IPS-15b (cell line): ENCODE measurements at regions not wholly inside any gene's neighbourhood (a gene's known extent, or its start where the extent isn't known, plus 50 kb on each side); places are given as distances from the start of the nearest gene placed in this dataset.

ENCODE experiments used
- H3K27me3 ChIP-seq: one replicate; pipeline ENCODE4 v1.6.1; 2013; ENCODE audit warnings: low read length; ENCODE audit not compliant: control insufficient read depth, insufficient read depth
- H3K36me3 ChIP-seq: one replicate; pipeline ENCODE4 v1.6.1; 2013; ENCODE audit warnings: low read length; ENCODE audit not compliant: control insufficient read depth, insufficient read depth
- H3K4me1 ChIP-seq: one replicate; pipeline ENCODE4 v1.6.1; 2013; ENCODE audit warnings: mild to moderate bottlenecking, low read length; ENCODE audit not compliant: control insufficient read depth, insufficient read depth
- H3K4me3 ChIP-seq: one replicate; pipeline ENCODE4 v1.5.1; 2013; ENCODE audit warnings: low read depth, low read length
- H3K9ac ChIP-seq: one replicate; pipeline ENCODE4 v1.6.1; 2013; ENCODE audit warnings: low read depth, mild to moderate bottlenecking, low read length
- H3K9me3 ChIP-seq: one replicate; pipeline ENCODE4 v1.6.1; 2013; ENCODE audit warnings: mild to moderate bottlenecking, low read length; ENCODE audit not compliant: control insufficient read depth, insufficient read depth

DNA sequence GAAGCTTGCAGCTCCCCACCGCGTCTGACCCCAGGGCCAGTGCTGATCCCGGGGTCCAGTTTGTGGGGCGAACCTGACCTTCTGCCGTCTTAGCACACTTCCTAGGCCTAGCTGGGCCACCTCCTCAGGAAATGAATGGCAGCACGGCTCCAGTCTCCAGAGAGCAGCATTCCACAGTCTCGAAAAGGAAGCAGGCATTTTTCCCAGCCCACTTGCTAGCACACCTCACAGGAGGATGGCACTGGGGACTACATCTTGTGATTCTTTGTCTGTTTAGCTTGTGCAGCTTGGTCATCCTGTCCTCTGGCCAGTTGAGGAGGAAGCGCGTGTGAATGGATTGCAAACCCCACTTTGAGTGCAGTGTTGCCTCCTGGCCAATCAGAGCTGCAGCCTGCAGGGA is 308.0 kb upstream of the IRX2 start:
- no peak overlapping the region for H3K4me3 ChIP-seq
- H3K9me3 ChIP-seq: no peaks in the 10 kb centered on the region
- no peaks in the 10 kb centered on the region for H3K36me3 ChIP-seq
- H3K4me1 ChIP-seq: no peaks in the 10 kb centered on the region
- no peak overlapping the region for H3K9ac ChIP-seq
- no peaks in the 10 kb centered on the region for H3K27me3 ChIP-seq

DNA sequence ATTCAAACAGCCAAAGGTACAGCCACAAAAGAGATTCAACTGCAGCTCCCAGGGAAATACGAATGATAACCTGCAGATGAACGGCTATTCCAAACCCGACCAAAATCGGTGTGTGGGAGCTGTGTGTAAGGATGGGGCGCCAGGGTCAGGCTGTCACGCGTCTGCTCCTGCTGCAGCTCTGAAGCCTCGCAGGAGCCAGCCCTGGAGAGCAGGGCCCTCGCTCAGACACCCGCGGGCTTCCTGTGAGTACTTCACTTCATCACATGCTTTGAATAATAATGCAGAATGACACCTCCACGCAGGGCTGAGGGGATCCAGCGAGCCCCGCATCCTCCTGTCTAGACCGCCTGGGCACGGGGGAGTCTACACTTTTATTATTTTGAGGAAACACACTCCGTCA is 307.5 kb upstream of the IRX2 start:
- Histone ChIP-seq H3K36me3 (no peaks in the 10 kb centered on the region), H3K27me3 (no peaks in the 10 kb centered on the region), H3K9me3 (no peaks in the 10 kb centered on the region), H3K9ac (no peak overlapping the region), H3K4me3 (no peak overlapping the region), H3K4me1 (no peaks in the 10 kb centered on the region)

- no peak overlapping the region for H3K4me3 ChIP-seq
- no peaks in the 10 kb centered on the region for H3K27me3 ChIP-seq
- no peaks in the 10 kb centered on the region for H3K9me3 ChIP-seq
Measured at GRCh38 chr5:3056866-3057265, 305.4 kb upstream of the IRX2 start.

DNA sequence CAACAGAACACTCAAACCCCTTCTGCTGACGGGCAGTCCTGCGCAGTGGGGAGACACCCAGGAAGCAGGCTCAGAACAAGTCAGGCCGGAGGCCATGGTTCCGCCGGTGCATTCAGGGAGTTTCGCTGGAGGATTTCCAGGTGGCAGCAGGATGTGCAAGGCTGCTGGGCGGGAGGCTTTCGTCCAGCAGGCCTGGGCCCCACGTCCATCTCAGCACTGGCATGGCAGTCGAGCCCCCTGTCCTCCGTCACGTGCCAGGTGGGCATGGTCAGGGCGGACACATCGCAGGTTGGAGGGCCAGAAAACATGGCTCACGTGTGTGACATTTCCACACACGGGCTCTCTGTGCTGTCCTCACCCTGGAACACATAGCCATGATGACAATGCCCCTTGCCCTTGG is 299.9 kb upstream of the IRX2 start:
- no peaks in the 10 kb centered on the region for H3K9me3 ChIP-seq
- no peaks in the 10 kb centered on the region for H3K36me3 ChIP-seq
- H3K27me3 ChIP-seq: no peaks in the 10 kb centered on the region
- H3K4me3 ChIP-seq: no peak overlapping the region
- no peak overlapping the region for H3K9ac ChIP-seq
- H3K4me1 ChIP-seq: no peaks in the 10 kb centered on the region

More at GRCh38 chr5:3056866-3057265, 305.4 kb upstream of the IRX2 start:
- Histone ChIP-seq H3K9ac (no peak overlapping the region), H3K4me1 (no peaks in the 10 kb centered on the region), H3K36me3 (no peaks in the 10 kb centered on the region)

GRCh38 chr5:3050863-3051262 is 299.4 kb upstream of the IRX2 start:
- Histone ChIP-seq H3K9ac (no peak overlapping the region), H3K9me3 (no peaks in the 10 kb centered on the region), H3K36me3 (no peaks in the 10 kb centered on the region), H3K4me3 (no peak overlapping the region), H3K27me3 (no peaks in the 10 kb centered on the region), H3K4me1 (no peaks in the 10 kb centered on the region)

- Histone ChIP-seq H3K27me3 (no peaks in the 10 kb centered on the region), H3K4me1 (no peaks in the 10 kb centered on the region), H3K9ac (no peak overlapping the region), H3K9me3 (no peaks in the 10 kb centered on the region), H3K36me3 (no peaks in the 10 kb centered on the region), H3K4me3 (no peak overlapping the region)
Measured at GRCh38 chr5:3049261-3049660, 297.8 kb upstream of the IRX2 start.

DNA sequence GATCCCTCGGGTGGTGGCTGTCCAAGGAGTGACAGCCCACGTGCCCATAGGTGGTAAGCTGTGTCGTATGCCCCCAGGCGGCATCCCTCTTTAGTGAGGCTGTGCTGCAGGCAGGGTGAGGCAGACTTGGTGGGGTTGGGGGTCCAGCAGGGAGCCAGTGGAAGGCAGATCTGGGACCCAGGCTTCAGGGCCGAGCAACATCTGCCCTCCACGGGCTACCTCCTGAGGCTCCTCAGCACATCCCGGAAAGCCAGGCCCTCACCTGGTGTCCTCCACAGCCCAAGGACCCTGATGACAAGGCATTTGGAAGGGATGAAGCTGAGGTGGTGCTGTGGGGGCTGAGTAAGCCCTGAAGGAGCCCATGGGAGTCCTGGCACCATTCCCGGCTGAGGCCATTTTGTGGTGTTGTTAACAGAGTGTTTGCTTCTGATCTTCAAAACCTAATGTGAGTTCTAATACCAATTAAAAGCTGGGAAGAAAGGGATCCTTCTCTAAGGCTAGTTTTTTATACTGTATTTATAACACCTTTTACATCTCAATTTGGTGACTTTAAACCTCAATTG is 295.8 kb upstream of the IRX2 start:
- Histone ChIP-seq H3K4me1 (no peaks in the 10 kb centered on the region), H3K27me3 (no peaks in the 10 kb centered on the region), H3K36me3 (no peaks in the 10 kb centered on the region), H3K9me3 (no peaks in the 10 kb centered on the region), H3K9ac (no peak overlapping the region), H3K4me3 (no peak overlapping the region)

DNA sequence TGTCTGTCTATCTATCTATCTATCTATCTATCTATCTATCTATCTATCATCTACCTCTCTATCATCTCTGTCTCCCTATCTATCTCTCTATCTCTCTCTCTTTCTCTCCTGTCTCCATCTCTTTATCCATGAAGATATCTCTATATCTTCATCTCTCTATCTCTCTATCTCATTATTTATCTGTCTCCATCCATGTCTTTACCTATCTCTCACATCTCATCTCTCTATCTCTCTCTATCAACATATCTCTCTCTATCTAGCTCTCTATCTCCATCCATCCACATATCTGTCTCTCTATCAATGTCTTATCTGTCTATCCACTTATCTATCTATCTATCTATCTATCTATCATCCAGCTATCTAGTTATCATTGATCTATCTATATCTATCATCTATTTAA is 292.1 kb upstream of the IRX2 start:
- no peaks in the 10 kb centered on the region for H3K27me3 ChIP-seq
- H3K9ac ChIP-seq: no peak overlapping the region
- H3K4me1 ChIP-seq: no peaks in the 10 kb centered on the region
- no peaks in the 10 kb centered on the region for H3K9me3 ChIP-seq
- H3K4me3 ChIP-seq: no peak overlapping the region
- H3K36me3 ChIP-seq: no peaks in the 10 kb centered on the region

DNA sequence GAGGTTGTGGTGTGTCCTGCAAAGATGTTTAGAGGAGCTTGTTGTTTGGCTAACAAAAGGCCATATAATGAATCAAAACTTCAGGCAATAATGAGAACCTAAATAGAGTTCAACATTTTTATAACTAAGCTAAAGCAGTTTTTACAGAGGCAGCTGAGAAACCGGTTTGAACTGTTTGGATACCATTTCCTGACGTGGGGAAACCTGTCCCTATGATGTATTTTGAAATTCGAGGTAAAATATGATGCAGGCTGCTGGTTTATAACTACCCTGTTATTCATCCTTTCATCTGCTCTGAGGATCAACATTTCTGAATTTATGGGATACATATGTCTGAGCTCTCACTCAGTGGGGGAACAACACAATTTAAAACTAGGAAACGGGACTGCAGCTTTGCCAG is 289.5 kb upstream of the IRX2 start:
- Histone ChIP-seq H3K4me3 (no peak overlapping the region), H3K4me1 (no peaks in the 10 kb centered on the region), H3K9ac (no peak overlapping the region), H3K9me3 (no peaks in the 10 kb centered on the region), H3K36me3 (no peaks in the 10 kb centered on the region), H3K27me3 (no peaks in the 10 kb centered on the region)

DNA sequence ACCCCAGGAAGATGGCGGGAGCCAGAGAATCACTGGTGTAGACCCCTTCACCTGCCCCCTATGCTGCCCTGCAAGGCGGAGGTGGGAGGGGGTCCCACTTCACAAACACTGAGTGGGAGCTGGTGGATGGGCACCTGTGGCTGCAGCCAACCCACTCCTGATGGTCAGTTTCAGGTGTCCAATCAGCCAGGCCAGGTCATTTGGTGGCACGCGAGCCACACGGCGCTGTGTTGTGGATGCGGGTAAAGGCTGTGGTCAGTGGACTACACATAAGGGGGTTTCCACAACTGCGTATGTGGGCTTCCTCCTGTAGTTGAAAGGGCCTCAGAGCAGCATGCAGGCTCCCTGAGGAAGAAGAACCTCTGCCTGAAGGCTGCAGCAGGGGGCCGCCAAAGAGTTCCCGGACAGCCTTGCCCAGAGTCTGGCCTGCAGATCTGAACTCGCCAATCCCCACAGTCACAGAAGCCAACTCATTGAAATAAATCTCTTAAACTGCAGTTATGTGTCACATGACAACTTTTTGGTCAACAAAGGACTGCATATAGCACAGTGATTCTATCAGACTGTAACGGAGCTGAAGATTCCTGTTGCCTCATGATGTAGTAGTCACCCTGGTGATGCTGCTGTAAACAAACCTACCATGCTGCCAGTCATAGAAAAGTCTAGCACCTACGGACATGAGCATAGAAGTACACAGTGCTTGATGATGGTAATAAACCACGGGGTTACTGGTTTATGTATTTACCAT is 284.7 kb upstream of the IRX2 start:
- Histone ChIP-seq H3K9ac (no peak overlapping the region), H3K9me3 (no peaks in the 10 kb centered on the region), H3K27me3 (no peaks in the 10 kb centered on the region), H3K4me3 (no peak overlapping the region), H3K4me1 (no peaks in the 10 kb centered on the region), H3K36me3 (no peaks in the 10 kb centered on the region)

- Histone ChIP-seq H3K27me3 (no peaks in the 10 kb centered on the region), H3K9ac (no peak overlapping the region), H3K9me3 (no peaks in the 10 kb centered on the region), H3K4me1 (no peaks in the 10 kb centered on the region), H3K36me3 (no peaks in the 10 kb centered on the region), H3K4me3 (no peak overlapping the region)
Measured at GRCh38 chr5:3035452-3035851, 284.0 kb upstream of the IRX2 start.

GRCh38 chr5:3034881-3035280 is 283.4 kb upstream of the IRX2 start:
- Histone ChIP-seq H3K36me3 (no peaks in the 10 kb centered on the region), H3K4me3 (no peak overlapping the region), H3K4me1 (no peaks in the 10 kb centered on the region), H3K9me3 (no peaks in the 10 kb centered on the region), H3K9ac (no peak overlapping the region), H3K27me3 (no peaks in the 10 kb centered on the region)
